Heart left ventricle (tissue), 16 donors: ENCODE measurements at regions not wholly inside any gene's neighbourhood (a gene's known extent, or its start where the extent isn't known, plus 50 kb on each side); places are given as distances from the start of the nearest gene placed in this dataset.

Experiments used
- ATAC-seq, 4 donors: fragments of 200-7000 bp; cut with Tn5 transposase; one replicate each; pipeline ENCODE4 v1.9.1; 2020 to 2022; ENCODE audit warnings: moderate library complexity in 4 of 4, mild to moderate bottlenecking in 3 of 4, moderate number of reproducible peaks in 1 of 4
- DNase-seq, 5 donors: peaks; one replicate each; pipeline ENCODE4 v3.0.0-alpha.2; 2020
- H3K27ac ChIP-seq, 12 donors: fragments of 200-600 bp; sonication (generic) in 4 of 12; one replicate each; pipeline versions ENCODE4 v1.5.0 to v1.8.0; 2016 to 2022; ENCODE audit warnings: mild to moderate bottlenecking in 2 of 12
- H3K27me3 ChIP-seq, 9 donors: fragments of 200-600 bp; sonication (generic) in 2 of 9; one replicate each; pipeline versions ENCODE4 v1.5.1 to v1.8.0; 2016 to 2022; ENCODE audit warnings: mild to moderate bottlenecking in 3 of 9
- H3K36me3 ChIP-seq, 9 donors: fragments of 200-600 bp; sonication (generic) in 2 of 9; one replicate each; pipeline versions ENCODE4 v1.5.0 to v1.8.0; 2018 to 2022; ENCODE audit warnings: mild to moderate bottlenecking in 2 of 9
- H3K4me1 ChIP-seq, 12 donors: fragments of 200-600 bp; sonication (generic) in 4 of 12; one replicate each; pipeline versions ENCODE4 v1.5.0 to v1.8.0; 2016 to 2022; ENCODE audit warnings: mild to moderate bottlenecking in 3 of 12
- H3K4me3 ChIP-seq, 12 donors: fragments of 200-600 bp; sonication (generic) in 4 of 12; one replicate each; pipeline versions ENCODE4 v1.5.0 to v1.8.0; 2017 to 2022; ENCODE audit warnings: mild to moderate bottlenecking in 9 of 12, moderate library complexity in 4 of 12
- H3K9me3 ChIP-seq, 12 donors: fragments of 200-600 bp; sonication (generic) in 4 of 12; one replicate each; pipeline versions ENCODE4 v1.5.0 to v1.8.0; 2016 to 2022; ENCODE audit warnings: mild to moderate bottlenecking in 1 of 12
- CTCF ChIP-seq, 12 donors: fragments of 200-600 bp; sonication (generic) in 4 of 12; IDR thresholded peaks; one replicate each; pipeline versions ENCODE4 v1.5.0 to v1.8.0; 2018 to 2022; ENCODE audit warnings: antibody characterized with exemption in 12 of 12, mild to moderate bottlenecking in 5 of 12
- POLR2A ChIP-seq, 2 donors: fragments of 450-650 bp; IDR thresholded peaks; one replicate each; pipeline ENCODE4 v1.6.1; 2017; ENCODE audit warnings: antibody characterized with exemption in 2 of 2, mild to moderate bottlenecking in 2 of 2, moderate library complexity in 2 of 2
- WGBS, 4 donors: extraction: QIAGEN DNeasy Blood & Tissue Kit in 2 of 4; methylation state at CpG; one replicate each; pipeline versions ENCODE4 v1.1.5 to v1.1.7; 2013 to 2018; 5-methylcytosine and 5-hydroxymethylcytosine counted together
- intact Hi-C, 10 donors: fragments of 100-400 bp; cut with DNase I; formaldehyde crosslinking; loops; one replicate each; pipeline versions ENCODE4 v1.11.1 to v1.14.2; 2022
- donor health status: ischemic (EF 13 %, LVEDD 7.1; RV severe dilation, severe dysfunction).
- donor health status: healthy with polysubstance abuse.
- donor health status: DM: no; HTN: yes; CAD: no.
- donor health status: DM: no; HTN: no; CAD: no.
- donor health status: ischemic (EF 25% LVEDD 6.9; RV normal size, moderate dysfunction).
- donor health status: ischemic (EF 25% LVEDD 5.7; RV mildly dilated, moderate dysfunction).
- donor health status: healthy.
- donor health status: DM: yes; HTN: yes; CAD: no.
- donor health status: ischemic (EF 35%, LVEDD 5.7; RV mildly dilated, moderate dysfunction).
- donor health status: nonischemic (EF 11% LVEDD 7.7; RV severe dilation, severe dysfunction).
- donor health status: DM: yes; HTN: yes; CAD: no.
- donor health status: PGD.
- donor health status: ischemic (EF 29% LVEDD 5.4; RV normal size, mild dysfunction).
- donor health status: nonischemic (EF 23%, LVEDD 6.1; RV moderate dilation, normal function).

DNA sequence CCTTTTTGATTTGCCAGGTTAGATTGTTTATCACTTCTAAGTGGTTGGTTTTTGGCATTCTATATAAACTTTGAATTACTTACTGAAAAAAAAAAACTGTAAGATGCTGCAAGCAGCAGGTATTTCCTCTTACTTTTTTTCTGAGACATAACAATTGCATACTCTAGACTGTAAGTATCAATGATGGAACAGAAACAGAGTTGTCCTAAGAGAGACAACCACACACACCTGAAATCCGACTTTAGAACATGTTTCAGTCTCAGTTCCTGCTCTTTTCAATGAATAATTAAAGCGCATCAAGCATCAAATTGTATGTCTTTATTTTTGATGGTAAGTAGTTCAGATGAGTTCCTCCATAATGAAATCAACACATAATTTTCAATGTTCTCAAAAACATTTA is 105.3 kb upstream of the KHDRBS2 start:
- H3K27me3 ChIP-seq = no peaks in the 10 kb centered on the region
- no peaks in the 10 kb centered on the region for H3K36me3 ChIP-seq
- H3K27ac ChIP-seq = no peak overlapping the region
- intact Hi-C loops = no loop called here
- TF ChIP-seq POLR2A (IDR thresholded peaks at IDR 0.05) = no peak
- TF ChIP-seq CTCF (IDR thresholded peaks at IDR 0.05) = no peak
- H3K4me1 ChIP-seq = no peaks in the 10 kb centered on the region
- no peak overlapping the region for H3K4me3 ChIP-seq
- ATAC-seq (no peak), DNase-seq (no peak)
- WGBS, 4 donors = 76 to 85% (median 81%) methylated on average over 2 of the region's 2 CpGs
- peaks cover 0 to 5% (median 0%) of the 10 kb centered on the region in 12 donors for H3K9me3 ChIP-seq

DNA sequence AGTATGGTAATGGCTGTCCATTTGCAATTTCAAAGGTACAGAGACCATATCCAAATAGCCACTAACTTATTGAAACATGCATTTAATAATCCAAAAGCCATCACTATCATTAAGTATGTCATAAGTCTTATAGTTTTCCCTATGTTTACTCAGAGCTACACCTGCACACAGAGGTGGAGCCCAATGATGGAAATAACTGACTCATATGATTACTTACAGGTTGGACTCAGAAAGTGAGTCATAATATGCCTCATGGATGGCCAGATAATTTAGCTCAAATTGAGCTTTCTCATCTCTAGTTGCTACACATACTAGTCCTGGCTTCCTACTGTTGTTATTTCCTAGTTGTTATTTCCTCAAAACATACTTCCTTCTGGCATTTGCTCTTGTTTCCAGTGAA is 104.4 kb upstream of the KHDRBS2 start:
- Histone ChIP-seq H3K27ac (no peak overlapping the region), H3K4me1 (no peaks in the 10 kb centered on the region), H3K36me3 (no peaks in the 10 kb centered on the region), H3K4me3 (no peak overlapping the region), H3K9me3 (peaks cover 0 to 5% (median 0%) of the 10 kb centered on the region in 12 donors), H3K27me3 (no peaks in the 10 kb centered on the region)
- TF ChIP-seq POLR2A (IDR thresholded peaks at IDR 0.05) (no peak), CTCF (IDR thresholded peaks at IDR 0.05) (no peak)
- DNase-seq (no peak), ATAC-seq (no peak)
- intact Hi-C loops = no loop called here

GRCh38 chr6:62371453-62372210 is 85.6 kb upstream of the KHDRBS2 start:
- TF ChIP-seq CTCF (IDR thresholded peaks at IDR 0.05) (no peak), POLR2A (IDR thresholded peaks at IDR 0.05) (no peak)
- no peaks in the 10 kb centered on the region for H3K36me3 ChIP-seq
- 61 to 64% (median 62%) methylated on average over 4 of the region's 4 CpGs for WGBS, 4 donors

GRCh38 chr6:62367601-62368000 is 81.6 kb upstream of the KHDRBS2 start:
- ATAC-seq (no peak), DNase-seq (no peak)
- Histone ChIP-seq H3K36me3 (no peaks in the 10 kb centered on the region), H3K4me3 (no peak overlapping the region), H3K27me3 (no peaks in the 10 kb centered on the region), H3K9me3 (peaks cover 0 to 11% (median 0%) of the 10 kb centered on the region in 12 donors), H3K4me1 (peaks cover 0 to 7% (median 0%) of the 10 kb centered on the region in 12 donors), H3K27ac (no peak overlapping the region)
- intact Hi-C loops = no loop called here
- 41 to 56% (median 51%) methylated on average over 5 of the region's 5 CpGs for WGBS, 4 donors
- TF ChIP-seq POLR2A (IDR thresholded peaks at IDR 0.05) (no peak), CTCF (IDR thresholded peaks at IDR 0.05) (no peak)

More at GRCh38 chr6:62371453-62372210, 85.6 kb upstream of the KHDRBS2 start:
- DNase-seq = no peak
- ATAC-seq = no peak
- Histone ChIP-seq H3K4me1 (peaks cover 0 to 7% (median 0%) of the 10 kb centered on the region in 12 donors), H3K27ac (no peak overlapping the region), H3K27me3 (no peaks in the 10 kb centered on the region), H3K9me3 (peaks cover 0 to 11% (median 0%) of the 10 kb centered on the region in 12 donors), H3K4me3 (no peak overlapping the region)
- intact Hi-C loops = no loop called here
